H9 (cell line): ENCODE measurements at regions not wholly inside any gene's neighbourhood (a gene's known extent, or its start where the extent isn't known, plus 50 kb on each side); places are given as distances from the start of the nearest gene placed in this dataset.

Experiments used
- DNase-seq: peaks from one replicate; pipeline ENCODE4 v3.0.0-alpha.2; 2017
- H2AFZ ChIP-seq: one replicate; pipeline ENCODE4 v1.6.1; 2013; ENCODE audit warnings: mild to moderate bottlenecking, low read length, control low read depth, moderate library complexity
- H2AK5ac ChIP-seq: 2 replicates; pipeline ENCODE4 v1.6.1; 2013; ENCODE audit warnings: low read length, control low read depth, mixed read lengths; ENCODE audit not compliant: insufficient read length
- H2BK120ac ChIP-seq: one replicate; pipeline ENCODE4 v1.6.1; 2013; ENCODE audit warnings: low read depth, mild to moderate bottlenecking, low read length, control low read depth, inconsistent platforms; ENCODE audit not compliant: poor library complexity, severe bottlenecking
- H2BK12ac ChIP-seq: 2 replicates; pipeline ENCODE4 v1.6.1; 2013; ENCODE audit warnings: low read length, control low read depth, mixed read lengths, low read depth; ENCODE audit not compliant: insufficient read length
- H2BK15ac ChIP-seq: 2 replicates; pipeline ENCODE4 v1.6.1; 2013; ENCODE audit warnings: low read depth, low read length, control low read depth
- H2BK20ac ChIP-seq: one replicate; pipeline ENCODE4 v1.6.1; 2013; ENCODE audit warnings: low read depth, mild to moderate bottlenecking, low read length, control low read depth, inconsistent platforms; ENCODE audit not compliant: poor library complexity, severe bottlenecking
- H2BK5ac ChIP-seq: 2 replicates; pipeline ENCODE4 v1.6.1; 2013; ENCODE audit warnings: low read length, control low read depth, mixed read lengths; ENCODE audit not compliant: insufficient read length
- H3K14ac ChIP-seq: 2 replicates; pipeline ENCODE4 v1.6.1; 2013; ENCODE audit warnings: low read length, control low read depth; ENCODE audit not compliant: insufficient read depth
- H3K18ac ChIP-seq: 2 replicates; pipeline ENCODE4 v1.6.1; 2013; ENCODE audit warnings: low read depth, mild to moderate bottlenecking, mixed read lengths, low read length, control low read depth; ENCODE audit not compliant: insufficient read length
- H3K23ac ChIP-seq: 2 replicates; pipeline ENCODE4 v1.6.1; 2013; ENCODE audit warnings: low read length, control low read depth, mixed read lengths, low read depth; ENCODE audit not compliant: insufficient read length
- H3K23me2 ChIP-seq: 2 replicates; pipeline ENCODE4 v1.6.1; 2013; ENCODE audit warnings: low read depth, mild to moderate bottlenecking, mixed read lengths, low read length, control low read depth; ENCODE audit not compliant: insufficient read length, poor library complexity, severe bottlenecking
- H3K27ac ChIP-seq: 2 replicates; pipeline ENCODE4 v1.5.1; 2013; ENCODE audit warnings: low read length, control low read depth, mixed read lengths, low read depth; ENCODE audit not compliant: insufficient read length
- H3K27me3 ChIP-seq: 2 replicates; pipeline ENCODE4 v1.6.1; 2013; ENCODE audit warnings: low read length, control low read depth, inconsistent platforms; ENCODE audit not compliant: insufficient read depth
- H3K4ac ChIP-seq: 2 replicates; pipeline ENCODE4 v1.6.1; 2013; ENCODE audit warnings: low read depth, mild to moderate bottlenecking, control low read depth, inconsistent platforms, low read length, moderate library complexity
- H3K4me1 ChIP-seq: 2 replicates; pipeline ENCODE4 v1.6.1; 2013; ENCODE audit warnings: low read length, control low read depth, inconsistent platforms; ENCODE audit not compliant: insufficient read depth
- H3K4me2 ChIP-seq: 2 replicates; pipeline ENCODE4 v1.6.1; 2013; ENCODE audit warnings: low read length, control low read depth, mixed read lengths; ENCODE audit not compliant: insufficient read length, insufficient read depth
- H3K56ac ChIP-seq: 2 replicates; pipeline ENCODE4 v1.6.1; 2013; ENCODE audit warnings: low read depth, mild to moderate bottlenecking, mixed read lengths, low read length, control low read depth; ENCODE audit not compliant: insufficient read length
- H3K79me1 ChIP-seq: 2 replicates; pipeline ENCODE4 v1.6.1; 2013; ENCODE audit warnings: low read depth, mild to moderate bottlenecking, moderate library complexity, low read length, control low read depth, inconsistent platforms; ENCODE audit not compliant: insufficient read depth, poor library complexity, severe bottlenecking
- H3K79me2 ChIP-seq: 2 replicates; pipeline ENCODE4 v1.6.1; 2013; ENCODE audit warnings: low read length, control low read depth, inconsistent platforms; ENCODE audit not compliant: insufficient read depth
- H3K9ac ChIP-seq: 2 replicates; pipeline ENCODE4 v1.6.1; 2013; ENCODE audit warnings: low read length, control low read depth, mixed read lengths; ENCODE audit not compliant: insufficient read length; ENCODE audit errors: extremely low read depth
- H3K9me3 ChIP-seq: one replicate; pipeline ENCODE4 v1.6.1; 2013; ENCODE audit warnings: low read depth, low read length, inconsistent platforms; ENCODE audit not compliant: control insufficient read depth
- H3T11ph ChIP-seq: one replicate; pipeline ENCODE4 v1.6.1; 2013; ENCODE audit warnings: mild to moderate bottlenecking, low read length, control low read depth, inconsistent platforms
- H4K20me1 ChIP-seq: one replicate; pipeline ENCODE4 v1.6.1; 2013; ENCODE audit not compliant: control insufficient read depth, insufficient read length, insufficient read depth
- H4K5ac ChIP-seq: 2 replicates; pipeline ENCODE4 v1.6.1; 2013; ENCODE audit warnings: low read depth, mild to moderate bottlenecking, mixed read lengths, low read length, control low read depth; ENCODE audit not compliant: insufficient read length
- H4K8ac ChIP-seq: replicated peaks from 2 replicates; pipeline ENCODE4 v1.6.1; 2013; ENCODE audit warnings: low read length, control low read depth, mixed read lengths, low read depth; ENCODE audit not compliant: insufficient read length
- H4K91ac ChIP-seq: 2 replicates; pipeline ENCODE4 v1.6.1; 2013; ENCODE audit warnings: low read depth, mild to moderate bottlenecking, moderate library complexity, mixed read lengths, low read length, control low read depth; ENCODE audit not compliant: insufficient read length
- H3K27ac Mint-ChIP-seq, 3 experiments: 2 replicates in 2 of 3; 3 replicates in 1 of 3; pipeline ENCODE4 v1.8.0; 2020 to 2021; ENCODE audit warnings: mixed read lengths in 3 of 3, mild to moderate bottlenecking in 1 of 3, moderate library complexity in 1 of 3
- H3K27me3 Mint-ChIP-seq: 2 replicates; pipeline ENCODE4 v1.8.0; 2021; ENCODE audit warnings: low read depth, mild to moderate bottlenecking, moderate library complexity, mixed read lengths
- H3K36me3 Mint-ChIP-seq, 3 experiments: 2 replicates in 2 of 3; 3 replicates in 1 of 3; pipeline ENCODE4 v1.8.0; 2020 to 2021; ENCODE audit warnings: low read depth in 3 of 3, mixed read lengths in 3 of 3; ENCODE audit not compliant: insufficient read depth in 1 of 3
- H3K4me1 Mint-ChIP-seq, 2 experiments: 2 replicates each; pipeline ENCODE4 v1.8.0; 2020; ENCODE audit warnings: mixed read lengths in 2 of 2
- H3K4me3 Mint-ChIP-seq, 2 experiments: 2 replicates in 1 of 2; 3 replicates in 1 of 2; pipeline ENCODE4 v1.8.0; 2020 to 2021; ENCODE audit warnings: mild to moderate bottlenecking in 2 of 2, mixed read lengths in 2 of 2, moderate library complexity in 1 of 2
- H3K9me3 Mint-ChIP-seq, 2 experiments: 2 replicates in 1 of 2; 3 replicates in 1 of 2; pipeline ENCODE4 v1.8.0; 2020; ENCODE audit warnings: mild to moderate bottlenecking in 2 of 2, mixed read lengths in 2 of 2, moderate library complexity in 1 of 2
- WGBS: extraction: QIAGEN DNeasy Blood & Tissue Kit; methylation state at CpG from one replicate; pipeline ENCODE4 v1.1.7; 2013; ENCODE audit warnings: missing lambda C conversion rate, low lambda C conversion rate, mixed read lengths; ENCODE audit not compliant: insufficient read length; ENCODE audit errors: extremely low coverage; 5-methylcytosine and 5-hydroxymethylcytosine counted together
- TF ChIP-seq, protein P1 (sequence below): fragments of 200-600 bp; sonication (generic); conservative IDR thresholded peaks from 3 replicates; pipeline ENCODE4 v1.8.0; 2021; ENCODE audit warnings: antibody characterized with exemption, mild to moderate bottlenecking

DNA sequence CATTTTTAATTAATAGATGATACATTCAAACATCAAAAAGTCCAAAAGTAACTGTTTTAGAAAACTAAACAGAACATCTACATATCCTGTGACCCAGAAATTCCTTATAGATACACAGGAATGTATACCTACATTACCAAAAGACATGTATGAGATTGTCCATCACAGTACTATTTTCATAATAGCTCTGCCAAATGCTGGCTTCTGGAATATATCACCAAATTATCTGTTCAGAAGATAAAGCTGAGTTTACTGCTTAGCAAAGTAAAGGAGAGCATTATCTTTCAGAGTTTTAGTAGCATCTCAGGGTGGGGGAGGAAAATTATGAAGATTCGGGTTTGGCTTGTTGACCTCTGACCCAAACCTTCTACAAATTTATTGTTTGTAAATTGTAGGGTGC, 368.9 kb upstream of the SLC7A11 start:
- Histone ChIP-seq H3K9ac (no peak overlapping the region), H3K14ac (no peak overlapping the region)
- TF ChIP-seq, protein P1, sequence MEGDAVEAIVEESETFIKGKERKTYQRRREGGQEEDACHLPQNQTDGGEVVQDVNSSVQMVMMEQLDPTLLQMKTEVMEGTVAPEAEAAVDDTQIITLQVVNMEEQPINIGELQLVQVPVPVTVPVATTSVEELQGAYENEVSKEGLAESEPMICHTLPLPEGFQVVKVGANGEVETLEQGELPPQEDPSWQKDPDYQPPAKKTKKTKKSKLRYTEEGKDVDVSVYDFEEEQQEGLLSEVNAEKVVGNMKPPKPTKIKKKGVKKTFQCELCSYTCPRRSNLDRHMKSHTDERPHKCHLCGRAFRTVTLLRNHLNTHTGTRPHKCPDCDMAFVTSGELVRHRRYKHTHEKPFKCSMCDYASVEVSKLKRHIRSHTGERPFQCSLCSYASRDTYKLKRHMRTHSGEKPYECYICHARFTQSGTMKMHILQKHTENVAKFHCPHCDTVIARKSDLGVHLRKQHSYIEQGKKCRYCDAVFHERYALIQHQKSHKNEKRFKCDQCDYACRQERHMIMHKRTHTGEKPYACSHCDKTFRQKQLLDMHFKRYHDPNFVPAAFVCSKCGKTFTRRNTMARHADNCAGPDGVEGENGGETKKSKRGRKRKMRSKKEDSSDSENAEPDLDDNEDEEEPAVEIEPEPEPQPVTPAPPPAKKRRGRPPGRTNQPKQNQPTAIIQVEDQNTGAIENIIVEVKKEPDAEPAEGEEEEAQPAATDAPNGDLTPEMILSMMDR: no peak

More for the DNA sequence above, 368.9 kb upstream of the SLC7A11 start:
- Histone ChIP-seq H3K79me2 (no peaks in the 10 kb centered on the region), H4K20me1 (no peaks in the 10 kb centered on the region), H3K9me3 (peaks cover 9% of the 10 kb centered on the region), H2BK15ac (no peak overlapping the region), H4K5ac (no peak overlapping the region), H3T11ph (no peak overlapping the region), H3K56ac (no peak overlapping the region), H2AFZ (no peak overlapping the region), H2BK120ac (no peak overlapping the region), H3K18ac (no peak overlapping the region), H3K27me3 (no peaks in the 10 kb centered on the region), H2BK12ac (no peak overlapping the region), H2BK20ac (no peak overlapping the region), H3K23me2 (no peaks in the 10 kb centered on the region), H4K91ac (no peak overlapping the region), H4K8ac (no peak overlapping the region), H3K4me1 (peaks cover 2% of the 10 kb centered on the region; the same call in 1 of the 2 replicates), H3K4ac (no peak overlapping the region), H3K23ac (no peak overlapping the region), H2AK5ac (no peak overlapping the region), H3K4me2 (no peak overlapping the region), H2BK5ac (no peak overlapping the region), H3K27ac (no peak overlapping the region), H3K79me1 (no peaks in the 10 kb centered on the region)
- WGBS: no CpG with 5 or more reads among the region's 1 CpG
- H3K27me3 Mint-ChIP-seq: no peaks in the 10 kb centered on the region
- peaks cover 5 to 7% of the 10 kb centered on the region in 2 experiments; a peak in 4 of 5 replicates for H3K9me3 Mint-ChIP-seq
- H3K36me3 Mint-ChIP-seq: peaks cover 0 to 8% (median 6%) of the 10 kb centered on the region in 3 experiments; a peak in 5 of 7 replicates
- H3K27ac Mint-ChIP-seq: no peak overlapping the region
- H3K4me1 Mint-ChIP-seq: peaks cover 35 to 36% of the 10 kb centered on the region in 2 experiments
- H3K4me3 Mint-ChIP-seq: no peak overlapping the region
- DNase-seq: no peak
